Mucosa of descending colon (tissue), 3 donors: ENCODE measurements at regions not wholly inside any gene's neighbourhood (a gene's known extent, or its start where the extent isn't known, plus 50 kb on each side); places are given as distances from the start of the nearest gene placed in this dataset.
"Not testable (repeated sequence)": the region's sequence is repeated elsewhere in the genome, so short reads cannot be mapped to it uniquely, and the experiment has no call there.

Experiments used
- ATAC-seq: fragments of 200-7000 bp; cut with Tn5 transposase; one replicate; pipeline ENCODE4 v1.9.1; 2020; ENCODE audit warnings: mild to moderate bottlenecking, moderate library complexity
- DNase-seq, 3 donors: peaks; one replicate each; pipeline ENCODE4 v3.0.0-alpha.2; 2020
- H3K36me3 ChIP-seq: fragments of 200-600 bp; one replicate; pipeline ENCODE4 v1.8.0; 2021; ENCODE audit warnings: low read depth, mild to moderate bottlenecking
- H3K4me1 ChIP-seq: fragments of 200-600 bp; one replicate; pipeline ENCODE4 v1.8.0; 2021; ENCODE audit warnings: low read depth, mild to moderate bottlenecking
- H3K4me3 ChIP-seq: fragments of 200-600 bp; one replicate; pipeline ENCODE4 v1.8.0; 2021; ENCODE audit warnings: mild to moderate bottlenecking
- H3K9me3 ChIP-seq: fragments of 200-600 bp; one replicate; pipeline ENCODE4 v1.8.0; 2021; ENCODE audit warnings: mild to moderate bottlenecking
- CTCF ChIP-seq: fragments of 200-600 bp; IDR thresholded peaks from one replicate; pipeline ENCODE4 v1.8.0; 2022; ENCODE audit warnings: antibody characterized with exemption, mild to moderate bottlenecking
- intact Hi-C, 2 donors: fragments of 100-400 bp; cut with DNase I in 1 of 2; cut with micrococcal nuclease in 1 of 2; formaldehyde crosslinking; loops; one replicate each; pipeline versions ENCODE4 v1.11.0 to v1.11.1; 2022; cut with DNase I, micrococcal nuclease
- donor health status: DM: no; HTN: no; CAD: no; lungs with moderate emphysema.
- donor health status: DM: no; HTN: no; CAD: no.
- donor health status: DM: no; HTN: yes; CAD: no.

DNA sequence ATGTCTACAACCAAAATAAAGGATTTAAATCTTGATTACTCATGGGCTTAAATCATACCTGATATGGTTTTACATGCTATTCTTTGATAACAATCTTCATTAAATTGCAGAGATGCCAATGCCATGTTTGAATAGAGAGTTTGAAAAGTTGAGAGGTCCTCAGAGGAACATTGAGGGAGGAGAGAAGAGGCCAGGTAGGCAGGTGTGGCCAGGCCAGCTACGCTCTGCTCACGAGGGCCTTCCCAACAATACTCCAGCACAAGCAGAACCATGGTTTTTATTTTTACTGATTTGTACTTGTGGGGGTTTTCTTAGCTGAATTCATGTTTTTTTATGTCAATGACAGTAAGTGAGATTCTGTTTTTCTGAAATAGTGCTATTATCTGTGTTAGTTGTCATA is 158.1 kb upstream of the RFC3 start:
- no peaks in the 10 kb centered on the region for H3K9me3 ChIP-seq
- ATAC-seq: no peak
- intact Hi-C loops: no loop called here
- no peak for TF ChIP-seq CTCF
- DNase-seq: no peak
- no peak overlapping the region for H3K4me3 ChIP-seq
- no peaks in the 10 kb centered on the region for H3K4me1 ChIP-seq
- H3K36me3 ChIP-seq: no peaks in the 10 kb centered on the region

GRCh38 chr13:33662392-33662791 is 155.6 kb upstream of the RFC3 start:
- intact Hi-C loops: no loop called here
- ATAC-seq (no peak), DNase-seq (no peak)
- no peak for TF ChIP-seq CTCF
- H3K4me3 ChIP-seq: no peak overlapping the region
- no peaks in the 10 kb centered on the region for H3K4me1 ChIP-seq
- H3K36me3 ChIP-seq: no peaks in the 10 kb centered on the region
- H3K9me3 ChIP-seq: no peaks in the 10 kb centered on the region

DNA sequence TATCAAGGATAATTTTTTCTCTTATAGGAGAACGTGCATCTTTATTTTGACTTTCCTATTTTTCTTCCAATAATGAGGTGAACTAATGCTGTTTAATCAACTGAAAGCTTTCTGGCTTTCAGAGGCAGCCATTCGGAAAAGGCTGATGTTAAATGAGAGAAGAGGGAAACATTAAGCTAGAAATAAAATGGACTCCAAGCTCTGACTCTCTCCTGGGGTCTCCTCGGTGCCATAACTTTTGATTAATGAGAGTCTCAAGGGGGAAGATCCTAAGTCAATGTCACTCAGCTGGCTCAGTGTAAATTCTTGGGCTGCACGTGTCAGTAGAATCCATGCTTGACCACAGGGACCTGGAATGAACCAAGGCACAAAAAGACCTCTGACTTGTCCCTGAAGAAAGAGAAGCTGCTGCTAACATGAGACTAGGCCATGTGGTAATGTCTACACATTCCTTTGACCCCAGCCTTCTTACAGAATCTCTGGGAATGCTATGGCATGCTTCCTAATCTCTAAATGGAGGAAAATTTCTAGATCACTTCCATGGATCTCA is 152.2 kb upstream of the RFC3 start:
- ATAC-seq: no peak
- no peak for DNase-seq
- Histone ChIP-seq H3K9me3 (no peaks in the 10 kb centered on the region), H3K36me3 (no peaks in the 10 kb centered on the region), H3K4me3 (no peak overlapping the region), H3K4me1 (no peaks in the 10 kb centered on the region)
- no peak for TF ChIP-seq CTCF
- intact Hi-C loops: no loop called here

DNA sequence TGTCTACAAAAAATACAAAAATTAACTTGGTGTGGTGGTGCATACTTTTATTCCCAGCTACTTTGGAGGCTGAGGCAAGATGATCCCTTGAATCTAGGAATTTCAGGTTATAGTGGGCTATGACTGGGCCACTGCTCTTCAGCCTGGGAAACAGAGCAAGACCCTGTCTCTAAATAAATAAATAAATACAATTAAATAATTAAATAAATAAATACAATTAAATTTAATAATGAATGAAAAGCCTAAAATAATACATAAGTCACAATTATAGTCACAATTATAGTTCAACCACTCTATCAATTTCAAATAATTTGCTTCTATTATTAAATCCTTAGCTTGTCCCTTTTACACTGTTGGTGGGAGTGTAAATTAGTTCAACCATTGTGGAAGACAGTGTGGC is 146.4 kb upstream of the RFC3 start:
- Histone ChIP-seq H3K4me3 (no peak overlapping the region), H3K36me3 (no peaks in the 10 kb centered on the region), H3K4me1 (peaks cover 8% of the 10 kb centered on the region), H3K9me3 (no peaks in the 10 kb centered on the region)
- no peak for DNase-seq
- no peak for ATAC-seq
- TF ChIP-seq CTCF: no peak
- intact Hi-C loops: no loop called here

DNA sequence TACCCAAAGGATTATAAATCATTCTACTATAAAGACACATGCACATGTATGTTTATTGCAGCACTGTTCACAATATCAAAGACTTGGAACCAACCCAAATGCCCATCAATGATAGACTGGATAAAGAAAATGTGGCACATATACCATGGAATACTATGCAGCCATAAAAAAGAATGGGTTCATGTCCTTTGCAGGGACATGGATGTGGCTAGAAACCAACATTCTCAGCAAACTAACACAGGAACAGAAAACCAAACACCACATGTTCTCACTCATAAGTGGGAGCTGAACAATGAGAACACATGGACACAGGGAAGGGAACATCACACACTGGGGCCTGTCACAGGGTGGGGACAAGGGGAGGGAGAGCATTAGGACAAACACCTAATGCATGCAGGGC is 145.9 kb upstream of the RFC3 start:
- ATAC-seq, intact Hi-C loops, H3K36me3 ChIP-seq, DNase-seq, H3K9me3 ChIP-seq, H3K4me3 ChIP-seq: not testable (repeated sequence)
- H3K4me1 ChIP-seq: peaks cover 13% of the 10 kb centered on the region

DNA sequence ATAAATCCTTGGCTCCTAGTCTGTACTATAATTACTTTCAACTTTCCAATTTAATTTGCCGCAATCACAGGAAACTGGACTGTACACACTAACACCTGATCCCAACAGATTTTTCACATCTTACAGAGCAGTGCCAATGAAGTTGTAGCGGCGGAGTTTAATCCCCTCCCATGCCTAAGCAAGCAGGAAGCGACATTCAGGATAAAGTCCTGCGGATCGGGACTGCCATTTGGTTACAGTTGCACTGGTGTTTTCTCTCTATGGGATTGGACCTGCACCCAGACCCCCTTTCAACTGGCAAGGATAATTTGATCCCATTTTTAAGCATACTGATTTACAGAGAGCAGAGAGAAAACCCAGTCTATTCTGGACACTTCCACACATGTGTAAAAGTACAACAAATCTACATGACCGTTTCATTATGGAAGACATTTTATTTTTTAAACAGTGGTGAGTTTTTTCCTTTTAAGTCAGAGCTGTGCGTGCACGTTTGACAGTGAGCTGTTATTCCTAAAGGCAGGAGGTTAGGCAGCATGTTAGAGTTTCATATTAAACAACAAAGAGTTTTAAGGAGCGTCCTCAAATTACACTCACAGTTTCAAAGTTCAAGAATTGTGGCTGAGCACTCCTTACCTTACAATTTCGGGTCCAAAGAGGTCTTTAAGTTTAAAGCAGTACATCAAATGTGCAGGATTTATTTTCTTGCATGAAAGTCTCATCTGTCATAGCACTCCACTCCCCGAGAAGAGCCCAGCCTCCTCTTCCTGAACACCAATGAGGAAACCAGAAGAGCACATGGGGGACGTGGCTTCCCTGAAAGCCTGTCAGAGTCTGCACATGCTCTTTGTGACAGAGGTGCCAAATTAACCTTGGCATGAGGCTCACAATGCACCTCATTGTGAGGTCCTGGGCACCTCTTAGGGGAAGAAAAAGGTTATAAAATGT is 141.6 kb upstream of the RFC3 start:
- Histone ChIP-seq H3K9me3 (no peaks in the 10 kb centered on the region), H3K36me3 (no peaks in the 10 kb centered on the region), H3K4me3 (no peak overlapping the region), H3K4me1 (peaks cover 30% of the 10 kb centered on the region)
- DNase-seq (peak in 2 of 3 donors; percentile 51 to 65), ATAC-seq (peak; percentile 88)
- intact Hi-C loops: no loop called here
- no peak for TF ChIP-seq CTCF
